Right lung (tissue), 2 donors: ENCODE measurements at regions not wholly inside any gene's neighbourhood (a gene's known extent, or its start where the extent isn't known, plus 50 kb on each side); places are given as distances from the start of the nearest gene placed in this dataset.
"Not testable (repeated sequence)": the region's sequence is repeated elsewhere in the genome, so short reads cannot be mapped to it uniquely, and the experiment has no call there.

ENCODE experiments used
- DNase-seq, 2 donors: peaks; one replicate each; pipeline ENCODE4 v3.0.0-alpha.2; 2013

GRCh38 chr2:128611421-128612320, 293.0 kb upstream of the HS6ST1 start:
- no peak for DNase-seq

GRCh38 chr2:128612628-128613027, 294.0 kb upstream of the HS6ST1 start:
- no peak for DNase-seq

- no peak for DNase-seq
Observed at GRCh38 chr2:128613351-128613750, 294.7 kb upstream of the HS6ST1 start.

- DNase-seq, result no peak
Observed at GRCh38 chr2:128613876-128614275, 295.2 kb upstream of the HS6ST1 start.

DNA sequence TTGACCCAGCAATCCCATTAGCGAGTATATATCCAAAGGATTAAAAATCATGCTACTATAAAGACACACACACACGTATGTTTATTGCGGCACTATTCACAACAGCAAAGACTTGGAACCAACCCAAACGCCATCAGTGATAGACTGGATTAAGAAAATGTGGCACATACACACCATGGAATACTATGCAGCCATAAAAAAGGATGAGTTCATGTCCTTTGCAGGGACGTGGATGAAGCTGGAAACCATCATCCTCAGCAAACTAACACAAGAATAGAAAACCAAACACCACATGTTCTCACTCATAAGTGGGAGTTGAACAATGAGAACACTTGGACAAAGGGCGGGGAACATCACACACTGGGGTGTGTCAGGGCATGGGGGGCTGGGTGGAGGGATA, 296.2 kb upstream of the HS6ST1 start:
- not testable (repeated sequence) for DNase-seq

DNA sequence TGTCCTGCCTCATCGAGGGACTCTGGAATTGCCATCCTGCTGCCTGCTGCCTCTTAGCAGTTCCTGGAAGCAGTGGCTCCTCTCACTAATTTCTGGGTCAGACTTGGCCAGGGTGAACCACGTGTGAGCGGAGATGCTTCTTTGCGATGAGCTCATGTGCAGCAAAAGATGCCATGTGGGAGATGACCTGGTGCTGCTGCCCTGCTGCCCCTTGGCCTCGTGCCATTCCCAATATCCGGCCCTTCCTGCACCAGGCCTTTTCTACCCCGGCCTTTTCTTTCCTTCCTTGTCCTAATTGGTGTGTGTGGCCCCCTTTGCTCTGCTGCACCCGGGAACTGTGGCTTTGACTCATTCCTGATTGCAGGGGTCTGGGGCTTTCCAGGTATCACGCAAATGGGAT, 296.9 kb upstream of the HS6ST1 start:
- no peak for DNase-seq

- DNase-seq, result no peak
Observed at GRCh38 chr2:128617029-128617590, 298.4 kb upstream of the HS6ST1 start.

DNA sequence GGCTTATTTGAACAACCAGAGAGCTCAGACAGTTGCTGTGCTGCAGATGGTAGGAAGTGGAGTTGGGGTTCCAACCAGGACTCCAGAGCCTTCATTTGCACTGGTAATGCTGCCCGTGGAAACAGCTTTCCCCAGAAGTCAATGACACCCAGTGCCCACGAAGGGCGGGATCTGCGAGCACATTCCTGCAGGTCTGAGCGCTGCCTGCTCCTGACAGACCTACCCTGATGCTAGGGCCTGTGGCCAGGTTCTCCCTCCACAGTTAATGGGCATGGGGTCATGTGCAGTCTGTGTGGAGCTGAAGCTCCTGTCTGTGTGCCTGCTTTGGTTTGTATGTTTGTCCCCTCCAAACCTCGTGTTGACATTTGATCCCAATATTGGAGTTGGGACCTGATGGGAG, 299.0 kb upstream of the HS6ST1 start:
- no peak for DNase-seq

GRCh38 chr2:128618642-128619041, 300.0 kb upstream of the HS6ST1 start:
- no peak for DNase-seq

- no peak for DNase-seq
Observed at GRCh38 chr2:128619471-128620325, 301.0 kb upstream of the HS6ST1 start.

DNA sequence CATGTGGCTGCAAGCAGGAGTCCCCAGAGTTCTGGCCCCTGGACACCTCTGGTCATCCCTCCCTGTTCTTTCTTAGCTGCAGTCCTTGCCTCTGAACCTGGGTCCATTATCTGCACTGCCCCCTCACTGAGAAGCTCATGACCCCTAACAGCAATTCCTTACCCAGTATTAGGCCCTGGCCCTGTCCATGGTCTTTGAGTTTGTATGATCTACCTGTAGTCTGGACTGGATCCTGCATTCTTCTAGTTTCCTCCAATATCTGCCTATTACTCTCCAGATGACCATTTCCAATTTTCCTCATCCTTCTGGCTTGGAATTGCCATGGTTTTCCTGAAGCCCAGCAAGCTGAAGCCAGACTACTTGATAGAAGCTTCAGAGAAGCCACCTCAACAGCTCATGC, 302.4 kb upstream of the HS6ST1 start:
- no peak for DNase-seq

- no peak for DNase-seq
Observed at GRCh38 chr2:128622371-128622770, 303.7 kb upstream of the HS6ST1 start.

DNA sequence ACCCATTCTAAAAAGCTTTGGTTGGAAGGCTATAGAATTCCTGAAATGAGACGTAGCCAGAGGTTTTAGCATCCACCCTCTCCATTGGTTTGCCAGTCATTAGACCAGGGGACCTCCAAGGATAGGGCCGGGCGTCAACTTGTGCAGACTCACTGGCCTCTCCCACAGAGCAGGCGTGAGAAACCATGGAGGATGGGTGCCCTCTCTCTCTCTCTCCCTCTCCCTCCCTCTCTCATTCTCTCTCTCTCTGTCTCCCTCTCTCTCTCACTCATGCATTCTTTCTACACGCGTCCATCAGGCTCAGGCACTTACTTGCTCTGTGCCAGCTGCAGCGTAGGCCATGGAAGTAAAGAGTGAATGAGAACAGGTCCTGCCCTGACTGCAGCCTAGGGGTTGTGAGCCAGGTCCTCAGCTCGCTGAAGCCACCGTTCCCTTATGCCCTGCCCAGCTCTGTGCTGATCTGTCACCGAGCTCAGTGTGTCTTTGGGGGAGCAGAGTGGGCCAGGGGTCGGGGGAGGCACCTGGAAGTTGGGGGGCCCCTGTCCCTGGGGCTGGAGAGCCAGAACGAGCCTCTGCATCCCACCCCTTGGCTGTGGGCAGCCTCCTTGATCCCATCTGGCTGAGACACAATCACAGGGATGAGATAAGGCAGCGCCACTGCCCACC, 304.4 kb upstream of the HS6ST1 start:
- DNase-seq, result no peak

DNA sequence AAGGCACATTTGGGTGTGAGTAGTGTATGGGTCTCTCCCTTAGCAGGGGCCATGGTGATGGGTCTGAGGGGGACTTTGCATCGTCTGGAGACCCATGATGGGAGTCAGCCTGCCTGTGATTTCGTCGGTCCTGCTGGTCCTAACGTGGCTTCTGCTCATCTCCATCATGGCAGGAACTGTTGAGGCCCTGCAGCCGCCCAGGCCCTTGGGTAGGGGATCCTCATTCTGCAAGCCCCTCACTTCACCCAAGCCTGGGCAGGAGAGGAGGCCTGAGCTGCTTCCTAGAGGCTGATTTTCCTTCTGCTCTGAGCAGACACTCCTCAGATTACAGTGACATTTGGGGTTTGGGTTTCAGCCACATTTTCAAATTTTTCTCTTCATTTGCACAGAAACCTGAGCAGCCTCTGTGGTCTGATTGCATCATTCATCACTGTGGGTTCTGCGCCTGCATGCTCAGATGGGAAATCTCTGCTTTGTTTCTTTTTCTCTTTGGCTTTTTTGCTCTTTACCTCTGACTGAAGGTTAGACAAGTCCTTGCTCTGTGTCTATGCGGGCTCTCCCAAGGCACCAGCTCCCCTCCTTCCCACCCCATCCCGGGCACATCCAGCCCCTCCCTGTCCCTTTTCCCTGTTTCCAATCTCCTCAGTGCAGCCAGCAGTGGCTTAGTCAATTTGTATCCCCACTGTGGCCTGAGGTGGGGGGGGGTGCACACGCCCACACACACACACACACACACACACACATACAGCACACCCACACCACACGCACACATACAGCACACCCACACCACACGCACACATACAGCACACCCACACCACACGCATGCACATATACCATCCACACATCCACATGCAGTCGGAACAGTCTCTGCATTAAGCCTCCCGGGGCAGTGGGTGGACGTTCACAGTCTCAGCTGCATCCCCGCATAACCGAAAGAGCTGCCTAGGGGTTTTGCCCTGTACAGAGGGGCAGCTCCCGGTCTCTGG, 305.4 kb upstream of the HS6ST1 start:
- DNase-seq, result no peak

DNA sequence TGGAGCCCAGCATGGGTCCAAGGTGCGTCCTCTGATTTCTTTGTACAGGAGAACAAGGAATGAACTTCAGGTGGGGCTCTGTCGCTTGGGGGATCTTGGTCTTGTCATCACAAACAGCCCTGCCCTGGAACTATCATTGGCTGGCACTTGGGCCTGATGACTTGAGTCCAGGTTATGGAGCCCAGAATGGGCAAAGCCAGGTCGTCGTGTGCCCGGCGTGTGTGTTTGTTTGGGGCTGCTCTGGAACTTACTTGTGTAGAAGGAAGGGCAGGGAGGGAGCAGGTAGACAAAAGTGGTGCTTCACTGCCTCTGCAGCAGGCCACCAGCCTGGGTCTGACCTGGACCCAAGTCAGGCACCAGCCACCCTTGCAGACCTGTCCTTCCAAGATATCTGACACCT, 306.3 kb upstream of the HS6ST1 start:
- DNase-seq, result no peak

GRCh38 chr2:128625421-128625820, 306.8 kb upstream of the HS6ST1 start:
- no peak for DNase-seq

DNA sequence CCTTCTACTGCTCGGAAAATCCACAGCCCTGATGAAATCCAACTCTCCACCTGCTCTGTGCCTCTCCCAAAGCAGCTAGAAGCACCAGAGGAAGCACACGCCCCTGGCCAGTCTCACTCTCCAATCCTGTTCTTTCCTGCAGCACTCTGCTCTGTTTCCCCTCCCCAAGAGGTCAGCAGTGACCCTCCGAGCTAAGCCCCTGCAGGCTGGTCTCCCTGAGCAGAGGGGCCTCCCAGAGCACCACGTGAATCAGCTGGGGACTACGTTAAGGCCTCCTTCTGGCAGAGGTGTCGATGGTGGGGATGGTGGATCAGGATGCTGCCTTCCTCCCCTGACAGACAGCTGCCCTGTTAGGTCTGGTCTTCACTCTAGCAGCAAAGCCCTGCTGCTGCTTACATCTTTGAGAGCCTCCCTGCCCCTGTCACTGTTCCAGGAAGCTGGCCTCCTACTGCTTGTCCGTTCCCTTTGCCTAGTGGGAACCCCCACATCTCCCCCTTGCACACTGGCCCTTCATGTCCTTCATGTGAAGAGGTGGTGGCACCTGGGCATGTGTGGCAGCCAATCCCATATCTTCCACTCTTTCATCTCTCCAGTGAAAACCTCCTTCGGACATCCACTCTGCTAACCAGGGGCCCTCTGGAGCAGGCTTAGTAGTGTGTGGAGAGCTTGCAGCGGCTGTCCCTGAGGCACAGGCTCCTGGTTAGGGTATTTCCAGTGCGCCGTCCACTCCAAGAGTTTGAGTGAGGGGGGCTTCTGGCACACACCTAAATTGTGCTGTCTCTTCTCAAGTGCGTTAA, 307.5 kb upstream of the HS6ST1 start:
- DNase-seq, result no peak

DNA sequence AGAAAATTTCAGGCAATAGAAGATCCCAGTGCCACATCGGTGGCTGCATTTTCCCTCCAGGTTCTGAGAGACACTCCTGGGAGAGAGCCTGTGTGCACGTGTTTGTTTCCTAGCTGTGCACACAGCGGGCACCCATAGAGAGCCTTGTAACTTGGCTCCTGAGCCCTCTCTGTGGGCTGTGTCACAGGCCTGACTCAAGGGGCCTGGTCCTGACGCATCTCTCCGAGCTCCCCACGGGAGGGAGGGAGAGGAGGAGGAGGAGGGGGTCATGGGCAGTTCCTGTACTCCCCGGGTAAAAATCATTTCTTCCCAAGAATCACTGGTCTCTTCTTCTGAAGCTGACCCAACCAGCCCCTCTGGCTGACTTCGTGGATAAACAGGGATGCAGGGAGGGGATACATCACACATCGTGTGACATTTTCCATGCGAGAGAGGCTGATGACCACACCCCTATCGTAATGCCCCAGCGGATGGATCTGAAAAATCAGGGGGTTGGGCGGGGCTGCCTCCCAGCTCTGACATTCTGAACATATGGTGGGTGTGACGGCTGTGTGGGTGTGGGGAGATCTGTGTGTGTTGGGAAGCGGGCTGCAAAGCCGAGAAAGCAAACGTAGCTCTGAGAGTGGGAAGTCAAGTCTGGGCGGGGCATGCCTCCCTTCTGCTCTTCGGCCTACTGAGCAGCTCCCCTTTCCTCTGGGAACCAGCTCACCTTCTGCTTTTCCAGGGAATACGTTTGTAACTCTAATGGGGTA, 308.3 kb upstream of the HS6ST1 start:
- no peak for DNase-seq

DNA sequence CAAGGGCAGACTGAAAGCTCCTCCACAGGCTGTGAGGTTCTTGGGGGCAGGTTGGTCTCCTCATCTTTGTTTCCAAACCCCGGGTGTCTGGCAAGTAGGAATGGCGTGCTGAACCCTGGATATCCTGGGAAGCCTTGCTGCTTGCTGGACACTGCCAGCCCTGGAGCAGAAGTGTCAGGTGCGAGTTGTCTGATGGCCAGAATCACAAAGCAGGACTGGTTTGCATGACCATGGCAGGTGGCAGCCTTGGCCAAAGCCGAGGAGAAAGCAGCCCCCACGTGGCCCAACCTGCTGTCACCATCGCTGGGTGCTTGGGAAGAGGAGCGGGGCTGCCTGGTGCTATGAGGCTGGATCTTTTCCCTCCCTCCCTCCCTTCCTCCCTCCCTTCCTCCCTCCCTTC, 309.5 kb upstream of the HS6ST1 start:
- no peak for DNase-seq
